GM21528 (cell line): ENCODE measurements at regions not wholly inside any gene's neighbourhood (a gene's known extent, or its start where the extent isn't known, plus 50 kb on each side); places are given as distances from the start of the nearest gene placed in this dataset.

Experiments used
- ATAC-seq: cut with Tn5 transposase; IDR thresholded peaks from one replicate; pipeline ENCODE4 v1.9.1; 2021; ENCODE audit warnings: mild to moderate bottlenecking, moderate library complexity; ENCODE audit not compliant: unreplicated experiment, low FRiP score

DNA sequence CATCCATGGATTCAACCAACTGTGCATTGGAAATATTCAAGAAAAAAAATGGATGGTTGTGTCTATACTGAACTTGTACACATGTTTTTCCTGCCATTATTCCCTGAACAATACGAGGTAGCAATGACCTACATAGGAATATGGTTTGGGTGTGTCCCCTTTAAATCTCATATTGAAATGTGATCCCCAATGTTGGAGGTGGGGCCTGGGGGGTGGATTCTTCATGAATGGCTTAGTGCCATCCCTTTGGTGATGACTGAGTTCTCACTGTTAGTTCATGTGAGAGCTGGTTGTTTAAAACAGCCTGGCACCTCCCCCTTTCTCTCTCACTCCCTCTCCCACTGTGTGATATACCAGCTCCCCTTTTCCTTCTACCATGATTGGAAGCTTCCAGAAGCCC lies 139.8 kb upstream of the BACH2 start:
- ATAC-seq, result no peak

DNA sequence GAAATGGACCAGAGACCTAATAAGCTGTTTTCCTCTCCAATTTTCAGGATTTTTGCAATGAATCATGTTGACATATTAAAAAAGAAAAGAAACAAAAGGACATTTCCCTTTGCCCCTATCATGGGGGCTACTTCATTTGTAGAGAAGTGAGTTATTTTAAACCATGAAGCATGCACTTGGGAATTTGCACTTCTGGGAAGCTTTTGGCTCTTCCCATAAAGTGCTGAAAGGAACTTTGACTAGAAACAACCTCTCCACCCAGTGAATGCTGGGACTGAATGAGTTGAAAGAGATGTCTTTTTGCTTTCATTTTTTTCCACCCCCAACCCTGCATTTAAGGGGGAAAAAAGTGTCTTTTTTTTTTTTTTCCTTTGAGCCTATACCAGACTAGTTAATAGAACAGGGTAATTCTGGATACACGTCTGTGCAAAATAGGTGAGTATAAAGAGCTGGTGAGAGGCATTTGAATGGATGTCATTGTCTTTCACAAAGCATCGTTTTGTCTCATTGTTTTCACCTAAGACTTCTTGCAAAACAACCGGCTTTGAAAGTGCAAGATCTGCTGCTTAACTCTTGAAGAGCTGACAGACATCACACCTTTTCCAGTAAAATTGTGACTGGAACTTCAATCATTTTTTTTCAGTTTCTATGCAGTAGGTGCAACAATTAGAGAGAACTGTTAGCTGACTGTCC lies 138.7 kb upstream of the BACH2 start:
- ATAC-seq, result no peak

- no peak for ATAC-seq
These were observed 137.5 kb upstream of the BACH2 start for GRCh38 chr6:90434094-90434493.

DNA sequence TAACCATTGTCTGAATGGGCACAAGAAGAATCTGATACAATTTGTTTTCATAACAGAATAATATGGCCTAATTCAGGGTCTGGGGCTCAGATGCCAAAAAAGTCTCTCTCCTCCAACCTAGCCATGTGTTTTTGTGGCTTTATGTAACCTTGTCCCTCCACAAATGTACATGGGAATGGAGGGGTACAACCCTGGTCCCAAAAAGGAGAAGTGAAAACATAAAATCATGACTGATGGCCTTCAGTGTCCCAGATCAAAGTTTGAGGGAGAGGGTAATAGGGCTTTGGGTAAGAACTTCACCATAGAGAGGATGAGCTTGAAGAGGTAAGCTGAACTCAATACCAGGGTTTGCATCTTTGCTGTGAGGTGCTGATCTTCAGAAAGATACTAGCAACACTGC lies 136.3 kb upstream of the BACH2 start:
- ATAC-seq, result no peak

DNA sequence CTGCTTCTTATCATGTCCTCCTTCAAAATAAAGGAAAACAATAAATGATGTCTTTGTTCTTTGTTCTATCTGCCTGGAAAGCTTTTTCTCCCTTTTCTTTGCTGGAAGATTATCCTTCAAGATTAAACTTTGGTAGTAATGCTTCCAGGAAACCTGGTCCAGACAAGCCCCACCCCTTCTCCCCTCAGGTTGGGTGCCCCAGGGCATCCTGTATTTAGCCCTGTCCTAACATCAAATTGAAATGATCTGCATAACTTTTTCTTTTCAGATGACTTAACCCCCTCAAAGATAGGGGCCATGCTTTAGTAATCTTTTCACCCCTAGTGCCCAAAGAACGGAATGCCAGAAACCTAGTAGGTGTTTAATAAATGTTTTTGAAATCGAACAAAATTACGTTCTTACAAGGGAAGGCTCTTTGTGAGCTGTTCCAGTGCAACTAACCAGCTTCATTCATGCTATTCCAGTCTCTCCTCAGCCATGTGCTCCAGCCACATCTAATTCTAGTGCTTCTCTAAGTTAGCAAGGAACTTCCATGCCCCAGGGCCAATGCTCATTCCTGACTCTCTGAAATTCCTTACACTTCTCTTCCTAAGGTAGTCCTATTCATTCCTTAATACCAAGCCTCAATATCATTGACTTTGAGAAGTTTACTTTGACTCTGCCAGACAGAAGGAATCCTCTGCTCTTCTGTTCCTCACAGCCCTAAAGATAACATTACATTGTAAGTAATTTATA lies 135.6 kb upstream of the BACH2 start:
- no peak for ATAC-seq

DNA sequence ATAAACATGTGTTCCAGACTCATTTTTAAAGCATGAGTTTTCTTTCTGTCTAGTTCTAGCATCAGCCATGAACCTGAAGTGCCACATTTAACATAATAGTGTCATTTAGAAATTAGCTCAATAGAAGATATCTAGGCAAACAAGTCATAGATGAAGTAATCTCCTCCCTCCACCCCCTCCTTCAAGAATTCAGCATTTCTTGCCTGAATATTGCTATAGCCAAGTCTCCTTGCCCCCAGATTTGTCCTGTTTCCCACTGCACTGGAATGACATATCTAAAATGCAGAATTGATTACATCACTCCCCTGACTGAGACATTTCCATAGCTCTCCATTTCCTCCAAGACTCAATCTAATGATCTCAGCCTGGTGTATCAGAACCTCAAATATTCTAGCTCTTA lies 134.9 kb upstream of the BACH2 start:
- ATAC-seq, result no peak

GRCh38 chr6:90429713-90430112 lies 133.1 kb upstream of the BACH2 start:
- ATAC-seq, result no peak

DNA sequence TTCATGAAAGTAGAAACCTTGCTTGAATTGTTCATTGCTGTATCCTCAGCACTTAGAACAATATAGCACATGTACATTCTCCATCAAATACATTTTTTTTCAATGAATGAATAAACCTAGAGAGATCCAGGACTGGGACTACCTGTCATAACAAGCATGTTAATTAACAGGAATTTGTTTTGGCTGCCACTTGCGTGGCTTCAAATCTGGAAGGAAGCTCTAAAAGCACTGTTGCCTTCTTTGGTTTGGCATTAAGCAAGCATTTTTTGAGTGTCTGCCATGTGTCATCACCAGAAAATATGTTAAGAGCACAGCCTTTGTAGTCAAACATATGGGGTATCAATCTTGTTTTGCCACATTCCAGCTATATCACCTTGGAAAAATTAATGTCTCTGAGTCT lies 131.9 kb upstream of the BACH2 start:
- ATAC-seq, result no peak

- peak; percentile 97 for ATAC-seq
These were observed 128.6 kb upstream of the BACH2 start for GRCh38 chr6:90425161-90425641.

DNA sequence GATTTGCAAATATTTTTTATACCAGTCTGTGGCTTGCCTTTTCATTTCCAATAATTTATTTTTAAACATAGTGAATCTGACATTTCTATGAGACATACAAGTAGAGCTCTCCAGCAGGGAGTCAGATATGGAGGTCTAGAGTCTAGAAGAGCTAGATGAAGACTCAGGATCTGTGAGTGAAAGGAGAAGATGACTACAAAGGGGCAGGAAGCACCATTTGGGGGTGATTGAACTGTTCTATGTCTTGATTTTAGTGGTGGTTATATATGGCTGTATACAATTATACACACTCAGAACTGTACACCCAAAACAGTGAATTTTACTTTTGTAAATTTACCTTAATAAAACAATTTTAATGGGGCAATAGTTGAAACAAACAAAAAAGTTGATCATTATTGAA lies 127.9 kb upstream of the BACH2 start:
- no peak for ATAC-seq

GRCh38 chr6:90421666-90422065 lies 125.0 kb upstream of the BACH2 start:
- ATAC-seq, result no peak

DNA sequence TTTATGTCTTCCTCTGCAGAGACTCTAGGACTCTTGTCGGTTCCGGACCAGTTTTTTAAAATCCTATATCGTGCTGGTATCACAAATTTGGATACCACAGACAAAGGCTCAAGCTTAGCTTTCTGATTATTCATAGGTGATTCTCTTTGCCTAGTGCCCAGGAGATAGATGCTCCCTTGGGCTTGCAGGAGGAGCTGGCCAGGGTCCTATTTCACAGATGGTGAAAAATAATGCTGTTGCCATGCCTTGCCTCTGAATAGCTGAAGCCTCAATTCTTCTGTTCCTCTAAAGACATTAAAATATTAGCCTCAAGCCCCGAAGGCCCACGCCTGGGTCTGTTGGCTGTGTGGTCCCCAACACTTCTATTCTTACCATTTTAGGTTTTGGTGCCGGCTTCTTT lies 123.9 kb upstream of the BACH2 start:
- no peak for ATAC-seq

DNA sequence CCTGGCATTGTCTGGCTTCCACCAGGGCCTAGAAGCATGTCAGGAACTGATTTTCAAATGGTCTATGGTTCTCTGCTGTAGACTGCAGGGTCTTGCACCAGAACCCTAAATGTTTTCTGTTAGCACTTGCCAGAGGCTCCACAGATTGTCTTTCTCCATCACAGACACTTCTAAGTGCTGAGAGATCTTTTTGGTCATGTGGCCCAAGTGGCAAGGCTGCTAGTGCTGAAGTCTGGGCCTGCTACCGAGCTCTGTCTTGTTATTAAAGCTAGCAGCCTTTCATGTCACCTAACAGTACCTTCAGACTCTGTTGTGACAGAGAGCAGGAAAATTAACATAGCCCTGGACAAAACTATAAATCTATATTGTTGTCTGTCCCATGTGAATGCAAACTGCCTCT lies 120.7 kb upstream of the BACH2 start:
- ATAC-seq, result no peak

- ATAC-seq, result no peak
These were observed 119.7 kb upstream of the BACH2 start for GRCh38 chr6:90416322-90416721.

DNA sequence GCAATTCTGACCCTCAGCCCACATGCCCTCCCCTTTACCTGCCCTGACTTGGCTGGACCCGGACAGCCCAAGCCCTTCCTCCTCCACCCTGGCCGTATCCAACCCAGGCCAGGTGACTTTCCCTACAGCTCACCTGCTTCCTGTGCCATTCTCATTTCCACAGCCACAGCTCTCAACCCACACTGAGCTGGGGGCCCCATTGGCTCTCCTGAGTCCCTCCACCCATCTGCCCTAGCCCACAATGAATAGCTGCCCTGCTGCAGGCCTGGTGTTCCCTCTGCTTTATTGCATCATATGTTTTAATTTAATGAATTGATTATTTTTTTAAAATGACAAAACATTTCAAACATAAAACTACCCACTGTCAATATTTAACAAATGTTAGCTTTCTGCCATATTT lies 118.5 kb upstream of the BACH2 start:
- no peak for ATAC-seq

- no peak for ATAC-seq
These were observed 117.7 kb upstream of the BACH2 start for GRCh38 chr6:90414352-90414751.

DNA sequence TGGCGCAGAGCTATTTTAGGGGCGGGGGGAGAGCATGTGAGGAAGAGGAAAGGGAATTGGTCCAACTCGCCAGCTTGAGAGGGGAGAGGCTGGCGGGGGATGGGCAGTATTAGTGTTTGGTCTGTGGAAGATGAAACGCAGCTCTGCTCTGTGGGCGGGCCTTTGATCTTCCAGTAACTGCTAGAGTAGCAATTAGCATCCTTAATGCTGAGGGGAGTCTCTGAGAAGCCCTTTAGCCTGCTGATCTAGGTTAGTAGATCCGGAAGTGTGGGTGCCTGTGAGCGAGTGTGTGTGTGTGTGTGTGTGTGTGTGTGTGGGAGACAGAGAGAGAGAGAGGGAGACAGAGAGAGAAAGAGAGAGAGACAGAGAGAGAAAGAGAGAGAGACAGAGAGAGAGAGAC lies 117.2 kb upstream of the BACH2 start:
- ATAC-seq, result no peak

GRCh38 chr6:90413396-90413795 lies 116.8 kb upstream of the BACH2 start:
- ATAC-seq, result no peak

DNA sequence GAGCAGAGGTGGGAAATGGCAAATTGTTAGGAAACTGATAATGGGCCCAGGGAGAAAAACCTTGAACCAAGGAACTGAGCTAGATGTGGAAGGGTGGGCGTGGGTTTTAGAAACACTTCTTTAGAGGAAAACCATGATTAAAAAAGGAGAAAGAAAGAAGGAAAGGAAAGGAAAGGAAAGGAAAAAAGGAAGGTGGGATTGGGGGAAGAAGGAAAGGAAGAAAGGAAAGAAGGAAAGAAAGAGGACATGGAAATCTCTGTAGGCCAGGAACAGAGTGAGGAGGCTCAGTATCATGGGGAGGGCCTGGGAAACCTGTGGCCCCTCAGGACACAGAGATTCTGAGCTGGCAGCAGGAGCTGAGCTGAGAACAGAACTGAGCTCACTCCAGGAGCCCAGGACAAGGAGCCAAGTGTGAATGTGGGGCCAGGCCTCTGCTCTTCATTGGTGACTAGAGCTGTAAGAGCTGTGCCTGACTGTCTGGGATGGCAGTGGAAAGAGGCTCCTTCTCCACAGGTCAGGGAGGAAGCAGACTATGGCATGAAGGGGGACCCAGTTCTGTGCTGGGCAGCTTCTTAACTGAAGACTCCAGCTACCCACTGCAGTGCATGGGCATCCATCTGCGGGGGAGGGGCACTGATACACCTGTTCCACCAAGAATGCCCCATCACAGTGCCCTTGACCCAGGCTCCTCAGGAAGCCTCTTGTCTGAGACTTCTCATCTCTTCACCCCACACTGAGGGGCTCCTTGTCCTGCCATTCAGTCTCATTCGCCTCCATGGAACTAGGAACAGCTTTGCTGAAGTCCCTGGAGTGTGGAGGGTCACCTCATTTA lies 116.1 kb upstream of the BACH2 start:
- no peak for ATAC-seq

DNA sequence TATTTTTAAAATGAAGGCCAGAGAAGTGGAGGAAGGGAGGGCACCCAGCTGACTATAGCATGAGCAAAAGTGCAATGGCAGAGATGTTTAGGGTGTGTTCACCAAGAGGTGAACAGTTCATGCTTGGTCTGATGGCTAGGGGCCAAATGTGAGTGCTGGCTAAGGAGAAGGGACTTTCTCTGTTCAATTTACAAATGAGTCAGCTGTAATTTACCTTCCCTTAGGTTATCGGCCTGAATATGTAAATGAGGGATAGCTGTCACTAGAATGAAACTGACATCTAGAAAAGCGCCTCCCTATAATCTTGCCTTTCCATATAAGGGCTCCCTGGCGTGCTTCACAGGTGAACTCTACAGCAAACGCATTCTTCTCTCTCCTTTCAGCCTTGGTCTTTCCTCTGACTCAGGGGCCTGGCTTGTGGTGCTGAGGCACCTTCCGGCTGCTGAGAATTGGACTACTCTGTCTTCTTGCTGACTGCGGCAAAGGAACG lies 114.7 kb upstream of the BACH2 start:
- ATAC-seq, result peak; percentile 80

DNA sequence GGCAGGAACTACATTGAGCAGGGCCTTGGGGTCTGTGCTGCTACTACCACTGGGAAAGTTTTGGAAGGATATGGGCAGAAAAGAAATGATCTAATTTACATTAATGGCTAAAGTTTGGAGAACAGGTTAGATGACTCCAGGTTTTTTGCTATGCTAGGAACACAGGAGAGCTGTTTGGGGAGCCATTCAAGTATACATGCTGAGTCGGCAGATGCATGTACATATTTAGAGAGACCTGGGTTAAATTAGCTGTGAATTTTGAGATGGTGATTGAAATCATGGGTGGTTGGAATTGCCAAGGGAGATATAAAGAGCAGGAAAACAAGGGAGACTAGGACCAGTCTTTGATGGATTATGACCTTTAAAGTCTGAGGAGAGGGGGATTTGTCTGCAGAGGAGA lies 113.1 kb upstream of the BACH2 start:
- ATAC-seq, result no peak
